Nucleus accumbens (tissue), 56 donors: ENCODE measurements at regions not wholly inside any gene's neighbourhood (a gene's known extent, or its start where the extent isn't known, plus 50 kb on each side); places are given as distances from the start of the nearest gene placed in this dataset.
"Not testable (repeated sequence)": the region's sequence is repeated elsewhere in the genome, so short reads cannot be mapped to it uniquely, and the experiment has no call there.

ENCODE experiments used
- DNase-seq, 56 donors: peaks; one replicate each; lab custom pipeline; 2025; lab: John Stamatoyannopoulos, UW

DNA sequence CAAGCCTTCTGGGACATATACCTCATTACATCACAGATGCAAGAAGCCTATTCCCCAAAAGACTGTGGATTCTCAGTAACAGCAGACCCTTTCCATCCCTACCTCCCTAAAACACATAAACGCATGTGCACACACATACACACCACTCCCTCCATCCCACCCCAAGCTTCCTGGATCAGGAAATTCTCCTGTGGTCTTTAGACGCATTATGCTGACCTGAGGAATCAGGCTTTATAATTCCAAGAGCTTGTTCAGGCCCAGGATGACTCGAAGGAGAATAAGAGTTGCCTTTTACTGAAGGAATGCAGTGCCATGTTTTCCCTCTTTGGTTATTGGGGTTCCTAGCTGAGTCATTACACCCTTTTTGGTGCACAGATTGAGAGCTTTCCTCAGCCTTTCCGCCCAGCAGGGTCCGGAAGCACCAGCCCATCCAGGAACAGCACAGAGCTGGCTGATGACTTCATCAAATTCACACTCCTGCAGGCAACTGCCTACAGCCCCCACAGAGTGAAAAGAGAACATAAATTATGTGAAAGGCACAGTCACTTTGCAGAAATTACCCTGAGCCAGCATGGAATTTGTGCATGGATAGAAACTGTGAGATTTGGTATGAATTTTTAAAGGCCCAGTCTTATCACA, 385.0 kb upstream of the TRPC7 start:
- peak in 5 of 56 donors; percentile 14 to 39 (median 24) for DNase-seq

DNA sequence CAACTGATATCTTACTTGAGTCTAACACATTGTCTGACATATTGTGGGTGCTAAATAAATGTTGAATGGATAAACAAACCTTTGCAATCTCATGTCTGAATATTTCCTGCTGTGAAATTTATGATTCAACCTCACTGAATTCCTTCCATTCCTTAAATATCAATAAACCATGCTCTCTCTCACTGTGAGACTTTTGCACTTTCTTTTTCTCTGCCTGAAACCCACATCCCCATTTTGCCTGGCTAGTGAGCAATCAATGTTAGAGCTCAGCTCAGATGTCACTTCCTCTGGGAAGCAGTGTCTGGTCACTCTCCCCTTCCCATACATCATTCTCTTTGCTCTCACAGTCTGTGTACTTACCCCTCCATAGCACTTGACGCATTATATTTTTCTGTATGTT, 383.7 kb upstream of the TRPC7 start:
- DNase-seq = no peak

DNA sequence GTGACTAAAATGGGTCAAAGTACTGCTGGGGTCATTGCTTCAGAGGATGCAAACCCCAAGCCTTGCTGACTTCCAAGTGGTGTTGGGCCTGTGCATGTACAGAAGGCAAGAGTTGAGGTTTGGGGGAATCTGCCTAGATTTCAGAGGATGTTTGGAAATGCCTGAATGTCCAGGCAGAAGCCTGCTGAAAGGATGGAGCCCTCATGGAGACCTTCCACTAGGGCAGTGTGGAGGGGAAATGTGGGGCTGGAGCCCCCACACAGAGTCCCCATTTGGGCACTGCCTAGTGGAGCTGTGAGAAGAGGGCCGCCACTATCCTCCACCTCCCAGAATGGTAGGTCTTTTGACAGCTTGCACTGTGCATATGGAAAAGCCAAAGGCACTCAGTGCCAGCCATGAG, 377.7 kb upstream of the TRPC7 start:
- DNase-seq = no peak

DNA sequence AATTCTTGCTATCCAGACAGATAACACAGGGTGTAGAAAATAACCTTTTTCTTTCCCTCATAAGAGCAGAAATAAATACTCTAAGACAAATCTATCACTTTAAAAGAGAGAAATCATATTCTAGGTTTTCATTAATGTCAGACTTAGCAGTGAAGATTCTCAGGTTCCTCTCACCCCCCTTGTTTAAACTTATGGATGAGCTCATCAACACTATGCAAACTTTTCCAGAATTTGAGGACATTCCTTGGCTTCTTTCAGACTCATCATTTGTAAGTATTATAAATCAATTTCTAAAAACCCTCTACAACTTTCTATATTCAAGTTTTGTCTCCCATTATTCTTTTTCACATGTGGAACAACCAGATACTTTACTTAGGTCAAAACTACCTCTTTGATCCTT, 374.9 kb upstream of the TRPC7 start:
- DNase-seq = no peak

DNA sequence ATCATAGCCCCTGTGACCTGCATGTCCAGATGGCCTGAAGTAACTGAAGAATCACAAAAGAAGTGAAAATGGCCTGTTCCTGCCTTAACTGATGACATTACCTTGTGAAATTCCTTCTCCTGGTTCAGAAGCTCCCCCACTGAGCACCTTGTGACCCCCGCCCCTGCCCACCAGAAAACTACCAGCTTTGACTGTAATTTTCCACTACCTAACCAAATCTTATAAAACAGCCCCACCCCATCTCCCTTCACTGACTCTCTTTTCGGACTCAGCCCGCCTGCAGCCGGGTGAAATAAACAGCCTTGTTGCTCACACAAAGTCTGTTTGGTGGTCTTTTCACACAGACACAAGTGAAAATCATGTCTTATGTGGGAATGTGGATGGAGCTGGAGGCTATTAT, 373.9 kb upstream of the TRPC7 start:
- DNase-seq = not testable (repeated sequence)

DNA sequence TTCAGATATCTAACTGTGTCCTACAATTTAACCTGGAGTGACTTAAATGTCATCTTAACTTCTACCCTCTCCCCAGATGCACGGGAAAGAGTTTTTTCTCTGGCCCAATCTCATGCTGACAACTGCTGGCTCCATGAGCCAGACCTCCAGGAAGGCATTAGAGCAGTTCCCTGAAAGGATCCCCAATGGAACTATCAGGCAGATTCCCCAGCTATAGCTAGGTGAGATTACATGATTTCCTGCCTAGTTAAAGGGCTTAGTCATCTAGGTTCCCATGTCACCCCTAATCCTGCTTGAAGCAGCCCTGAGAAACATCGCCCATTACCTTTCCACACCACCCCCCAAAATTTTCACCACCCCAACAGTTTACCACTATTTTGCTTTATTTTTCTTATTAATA, 373.5 kb upstream of the TRPC7 start:
- DNase-seq = no peak

DNA sequence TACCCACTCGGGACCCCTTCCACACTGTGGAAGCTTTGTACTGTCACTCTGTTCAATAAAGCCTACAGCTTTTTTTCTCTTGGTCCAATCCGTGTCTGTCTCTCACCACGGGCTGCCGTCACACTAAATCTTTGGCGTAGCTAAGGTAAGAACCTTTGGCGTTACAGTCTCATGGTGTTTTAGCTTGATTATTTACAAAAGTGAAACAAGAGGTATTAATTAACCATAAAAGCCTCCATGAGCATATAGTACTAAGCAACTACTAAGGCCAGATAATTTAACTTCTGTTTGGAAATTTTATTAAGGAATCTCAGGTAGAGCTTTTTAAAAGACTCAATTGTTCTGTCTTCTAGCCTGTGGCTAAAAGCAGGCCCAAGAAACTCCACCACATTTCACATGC, 370.7 kb upstream of the TRPC7 start:
- DNase-seq = no peak

DNA sequence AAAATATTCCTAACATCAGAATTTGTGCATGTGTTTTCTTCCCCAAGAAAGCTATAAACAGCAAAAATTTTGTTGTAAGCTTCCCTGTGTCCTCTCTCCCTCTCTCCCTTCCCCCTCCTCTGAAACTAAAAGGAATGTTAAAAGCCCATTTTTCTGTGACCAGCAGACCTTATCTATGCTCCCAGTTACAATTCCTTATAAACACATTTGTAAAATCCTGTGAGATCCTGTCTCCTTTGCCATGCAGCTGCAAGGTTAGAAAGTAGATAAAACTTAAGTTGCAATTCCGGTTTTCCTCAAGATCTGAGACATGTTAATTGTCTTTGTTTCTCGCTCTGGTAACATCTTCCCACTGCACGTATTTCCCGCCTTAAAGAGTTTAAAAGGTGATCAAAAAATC, 370.3 kb upstream of the TRPC7 start:
- DNase-seq = not testable (repeated sequence)

DNA sequence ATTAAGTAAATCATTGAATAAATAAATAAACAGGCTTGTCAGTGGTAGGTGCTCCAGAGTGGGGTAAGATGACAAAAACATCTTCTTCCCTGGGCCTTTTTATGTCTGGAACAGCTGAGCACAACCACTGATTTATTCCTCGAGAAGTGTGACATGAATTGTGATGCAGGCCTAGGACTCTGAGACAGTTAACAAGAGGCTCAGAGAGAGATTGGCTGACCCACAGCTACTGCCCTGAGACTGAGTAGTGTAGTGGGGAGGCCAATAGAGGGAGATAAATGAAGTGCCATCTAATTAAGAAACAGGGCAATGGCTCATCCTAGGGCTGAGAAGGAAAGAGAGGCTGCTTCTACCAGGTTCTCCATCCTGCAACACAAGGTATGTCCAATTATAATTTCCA, 369.3 kb upstream of the TRPC7 start:
- no peak for DNase-seq

DNA sequence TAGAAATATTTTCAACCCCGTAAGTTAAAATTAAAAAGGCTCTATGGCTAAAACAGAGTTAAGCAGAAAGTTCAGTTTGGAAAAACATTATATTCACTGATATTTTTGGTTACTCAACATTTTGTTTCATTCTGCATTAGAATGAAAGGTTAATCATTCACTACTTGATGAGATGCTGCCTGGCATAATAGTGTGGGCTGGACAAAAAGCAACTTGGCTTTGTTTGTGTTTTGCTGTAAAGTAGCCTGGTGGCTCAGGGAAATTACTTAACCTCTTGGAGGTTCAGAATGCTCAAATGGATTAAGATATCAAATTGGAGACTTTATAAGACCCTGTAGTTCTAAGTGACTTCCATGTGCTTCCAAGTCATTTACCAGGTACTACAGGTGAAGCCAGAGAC, 367.4 kb upstream of the TRPC7 start:
- DNase-seq = no peak

DNA sequence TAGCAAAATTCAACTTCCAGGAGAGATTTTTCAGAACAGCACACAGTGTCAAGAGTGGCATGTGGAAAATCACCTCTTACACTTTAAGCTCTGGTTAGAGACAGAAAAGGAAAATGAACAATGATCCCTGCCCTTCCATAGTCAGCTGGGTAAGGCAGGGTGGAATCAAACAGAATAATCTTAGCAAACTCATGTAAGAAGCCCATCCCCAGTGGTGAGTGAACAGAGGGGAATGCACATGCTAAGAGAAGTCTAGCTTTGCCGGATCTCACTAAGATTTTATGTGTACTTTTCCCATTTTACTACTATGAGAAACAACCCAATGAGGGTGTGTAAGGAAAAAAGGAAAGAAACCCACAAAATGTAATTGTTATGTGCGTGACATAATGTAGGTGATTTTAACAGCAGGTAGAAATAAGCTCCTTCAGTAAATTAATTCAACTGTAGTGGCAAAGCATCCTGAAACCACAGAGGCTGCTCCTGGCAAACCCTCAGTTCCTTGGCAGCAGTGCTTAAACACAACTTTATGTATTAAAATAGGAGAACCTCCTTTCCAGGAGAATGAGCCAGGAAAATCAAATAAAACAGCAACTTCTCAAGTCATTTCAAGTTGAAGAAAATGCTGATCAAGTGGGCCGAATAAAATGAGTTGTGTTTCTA, 366.0 kb upstream of the TRPC7 start:
- peak in 2 of 56 donors; percentile 8 to 10 for DNase-seq

DNA sequence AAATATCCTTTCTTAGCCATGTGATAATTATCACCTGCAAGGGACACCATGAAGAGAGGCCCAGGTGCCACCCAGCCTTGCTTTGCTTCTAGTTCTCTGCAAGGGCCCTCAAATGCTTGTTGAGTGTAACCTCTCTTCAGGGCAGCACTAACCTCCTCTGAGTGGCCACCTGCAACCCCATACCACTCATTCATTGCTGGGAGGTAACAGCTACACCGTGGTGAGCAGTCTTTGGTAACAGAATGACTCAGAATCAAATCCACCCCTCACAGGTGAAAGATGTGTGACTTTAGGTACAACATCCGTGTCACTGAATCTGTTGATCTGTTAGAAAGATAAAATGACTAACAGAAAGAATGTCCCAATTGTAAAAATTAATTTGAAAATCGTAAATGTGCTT, 365.1 kb upstream of the TRPC7 start:
- no peak for DNase-seq

DNA sequence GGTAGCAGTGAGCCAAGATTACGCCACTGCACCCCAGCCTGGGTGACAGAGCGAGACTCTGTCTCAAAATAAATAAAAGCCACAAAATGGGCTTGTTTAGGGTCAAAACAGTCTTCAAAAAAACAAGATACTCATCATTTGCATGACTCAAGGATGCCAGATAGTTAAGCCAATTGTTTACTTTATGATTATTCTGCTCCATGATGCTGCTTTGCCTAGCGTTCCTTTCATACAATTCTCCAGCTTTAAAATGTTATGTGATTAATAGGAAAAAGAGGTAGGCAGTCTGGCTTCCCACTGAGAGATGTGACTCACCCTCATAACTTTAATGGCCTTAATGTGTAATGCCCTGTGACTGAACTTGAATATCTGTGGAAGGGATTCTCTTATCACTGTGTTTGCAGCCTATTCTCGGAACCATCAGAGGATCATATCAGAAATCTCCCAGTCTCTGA, 364.6 kb upstream of the TRPC7 start:
- DNase-seq = no peak

DNA sequence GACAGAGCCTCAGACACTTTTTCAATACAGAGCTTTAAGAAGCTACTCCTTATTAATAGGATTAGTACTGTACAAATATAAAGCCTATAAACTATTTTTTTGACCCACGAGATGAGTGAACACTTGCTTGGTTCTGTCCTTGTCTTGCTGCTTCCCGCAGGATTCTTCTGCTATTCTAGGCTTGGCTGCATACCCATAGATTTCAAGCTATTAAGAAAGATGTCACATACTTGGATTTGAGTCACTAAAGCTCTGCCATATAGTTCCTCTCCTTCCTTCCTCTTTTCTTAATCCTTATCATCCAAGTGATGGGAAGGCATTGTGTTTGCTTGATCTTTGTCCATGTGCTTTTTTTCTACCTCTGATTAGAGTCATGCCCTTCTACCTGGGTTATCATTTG, 361.2 kb upstream of the TRPC7 start:
- no peak for DNase-seq

DNA sequence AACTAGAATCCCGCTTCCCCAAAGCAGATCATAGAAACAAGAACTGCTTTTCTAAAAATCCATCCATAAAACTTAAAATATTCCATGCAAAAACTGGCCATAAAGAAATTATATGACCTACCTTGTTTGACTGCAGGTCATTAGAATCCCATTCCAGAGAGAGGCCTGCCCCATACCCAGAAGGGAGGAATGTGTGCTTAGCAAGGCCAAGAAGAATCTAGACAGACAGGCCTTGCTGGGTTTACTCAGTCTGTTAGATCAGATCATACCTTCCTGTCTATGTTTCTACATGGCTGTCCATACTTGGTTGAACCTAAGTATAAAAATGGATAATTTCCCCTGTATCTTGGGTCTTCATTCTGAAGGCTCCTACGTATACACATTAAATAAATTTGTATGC, 358.8 kb upstream of the TRPC7 start:
- no peak for DNase-seq

DNA sequence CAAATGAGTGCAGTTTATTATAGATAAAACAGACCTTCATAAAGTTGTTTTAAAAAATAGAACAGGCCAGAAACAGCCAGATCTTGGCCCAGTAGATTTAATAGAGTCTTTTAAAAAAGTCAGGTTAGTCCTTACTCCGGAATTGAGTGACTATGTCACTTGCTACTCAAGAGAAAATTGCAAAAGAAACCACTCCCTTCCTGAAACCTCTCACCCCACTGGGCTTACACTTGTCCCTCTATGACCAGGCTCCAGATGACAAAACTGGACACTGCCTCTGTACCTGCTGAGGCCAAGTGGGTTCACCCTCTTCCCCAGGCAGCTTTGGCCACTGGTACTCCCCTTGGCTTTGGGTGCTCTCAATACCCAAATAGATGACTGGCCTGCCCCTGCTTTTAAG, 357.2 kb upstream of the TRPC7 start:
- DNase-seq = no peak

DNA sequence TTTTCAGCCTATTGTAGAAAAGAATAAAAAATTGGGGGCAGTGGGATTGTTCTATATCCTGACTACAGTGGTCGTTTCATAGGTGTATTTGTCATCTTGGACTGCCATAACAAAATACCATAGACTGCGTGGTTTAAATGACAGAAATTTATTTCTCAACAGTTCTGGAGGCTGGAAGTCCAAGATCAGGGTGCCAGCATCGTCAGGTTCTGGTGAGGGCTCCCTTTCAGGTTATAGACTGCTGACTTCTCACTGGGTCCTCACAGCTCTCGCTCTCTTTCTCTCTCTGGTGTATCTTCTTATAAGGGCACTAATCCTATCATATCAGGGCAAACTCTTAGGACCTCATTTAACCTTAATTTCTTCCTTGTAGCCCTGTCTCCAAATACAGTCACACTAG, 356.7 kb upstream of the TRPC7 start:
- no peak for DNase-seq

DNA sequence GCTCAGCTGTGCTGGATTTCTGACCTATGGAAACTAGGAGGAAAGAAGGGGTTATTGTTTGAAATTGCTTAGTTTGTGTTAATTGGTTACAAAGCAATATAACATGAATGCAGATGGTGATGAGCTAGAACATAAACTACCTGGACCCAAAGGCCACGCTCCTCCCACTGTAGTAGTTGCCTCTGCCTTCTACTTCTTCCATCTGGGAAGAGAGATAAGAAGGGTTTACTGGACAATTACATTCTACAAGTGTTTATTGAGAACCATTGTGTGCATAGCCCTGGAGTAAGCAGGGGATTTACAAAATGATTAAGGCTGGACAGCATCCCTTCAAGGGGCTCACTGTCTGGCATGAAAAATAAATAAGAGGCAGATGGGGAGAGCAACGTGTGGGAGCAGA, 355.3 kb upstream of the TRPC7 start:
- no peak for DNase-seq

DNA sequence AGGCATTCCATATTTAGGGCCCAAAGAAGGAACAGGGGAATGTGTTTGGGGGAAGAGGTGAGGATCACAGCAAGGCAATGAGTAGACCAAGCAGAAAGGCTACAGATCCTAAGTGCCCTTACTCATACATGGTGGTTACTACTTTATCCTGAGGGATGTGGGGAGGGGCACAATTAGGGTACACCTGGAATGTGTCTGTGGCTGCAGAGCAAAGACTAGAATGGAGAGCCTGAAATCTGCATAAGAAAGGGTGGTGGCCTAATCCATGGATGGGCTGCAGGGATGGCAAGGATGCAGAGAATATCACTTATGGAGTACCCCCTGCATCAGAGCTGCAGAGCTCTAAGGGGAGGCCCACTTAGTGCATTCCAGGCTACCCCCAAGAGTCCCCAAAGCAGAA, 352.6 kb upstream of the TRPC7 start:
- DNase-seq = no peak

DNA sequence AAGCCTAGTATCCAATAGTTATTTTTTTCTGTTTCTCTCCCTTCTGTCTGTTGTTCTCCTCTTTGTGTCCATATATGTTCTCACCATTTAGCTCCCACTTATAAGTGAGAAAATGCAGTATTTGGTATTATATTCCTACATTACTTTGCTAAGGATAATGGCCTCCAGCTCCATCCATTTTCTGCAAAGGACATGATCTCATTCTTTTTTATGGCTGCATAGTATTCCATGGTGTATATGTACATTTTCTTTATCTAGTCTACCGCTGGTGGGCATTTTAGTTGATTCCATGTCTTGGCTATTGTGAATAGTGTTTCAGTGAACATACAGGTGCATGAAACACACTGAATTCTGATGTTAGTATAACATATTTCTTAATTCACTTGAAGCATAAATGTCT, 348.9 kb upstream of the TRPC7 start:
- DNase-seq = no peak

DNA sequence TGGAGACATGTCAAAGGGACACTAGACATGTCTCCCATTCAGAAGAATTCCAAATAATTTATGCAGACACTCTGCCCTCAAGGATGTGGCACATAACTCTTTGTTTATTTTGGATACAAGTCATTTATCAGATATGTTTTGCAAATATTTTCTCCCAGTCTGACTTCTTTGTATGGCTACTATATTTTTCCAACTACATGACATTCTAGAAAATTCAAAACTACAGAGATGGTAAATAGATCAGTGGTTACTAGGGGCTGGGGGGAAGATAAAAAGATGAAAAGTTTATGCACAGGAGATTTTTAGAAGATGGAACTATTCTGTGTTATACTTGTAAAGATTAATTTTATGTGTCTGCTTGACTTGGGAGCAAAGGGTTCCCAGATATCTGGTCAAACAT, 347.3 kb upstream of the TRPC7 start:
- no peak for DNase-seq

DNA sequence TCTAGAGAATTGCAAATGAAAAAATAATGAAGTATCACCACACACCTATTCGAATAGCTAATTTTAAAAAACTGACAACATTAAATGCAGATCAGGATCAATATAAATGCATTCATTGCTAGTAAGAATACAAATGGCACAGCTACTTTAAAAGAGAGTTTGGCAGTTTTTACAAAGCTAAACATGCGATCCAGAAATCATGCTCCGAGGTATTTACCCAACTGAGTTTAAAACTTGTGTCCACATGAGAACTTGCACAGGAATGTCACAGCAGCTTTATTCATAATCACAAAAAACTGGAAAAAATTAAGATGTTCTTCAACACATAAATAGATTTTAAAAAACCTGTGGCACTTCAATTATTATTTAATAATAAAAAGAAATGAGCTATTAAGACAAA, 345.5 kb upstream of the TRPC7 start:
- no peak for DNase-seq

DNA sequence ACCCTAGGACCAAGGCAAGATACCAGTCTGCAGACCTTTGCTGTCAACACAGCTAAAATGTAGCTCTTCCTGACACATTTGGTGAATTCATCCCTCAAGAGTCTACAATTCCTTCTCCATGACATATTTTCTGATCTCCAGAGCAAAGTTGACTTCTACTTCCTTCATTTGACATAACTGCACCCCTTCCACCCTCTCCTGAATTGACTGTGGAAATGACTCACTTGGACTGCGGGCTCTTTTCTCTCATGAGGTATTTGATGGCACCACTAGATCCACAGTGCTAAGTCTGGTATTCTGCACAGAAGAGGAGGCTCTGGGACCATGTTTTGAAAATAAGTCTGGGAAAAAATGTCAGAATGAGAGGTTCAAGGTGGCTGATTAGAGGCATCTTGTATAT, 338.4 kb upstream of the TRPC7 start:
- DNase-seq = no peak
